ENCODE measurements at regions not wholly inside any gene's neighbourhood (a gene's known extent, or its start where the extent isn't known, plus 50 kb on each side); places are given as distances from the start of the nearest gene placed in this dataset.

DNA sequence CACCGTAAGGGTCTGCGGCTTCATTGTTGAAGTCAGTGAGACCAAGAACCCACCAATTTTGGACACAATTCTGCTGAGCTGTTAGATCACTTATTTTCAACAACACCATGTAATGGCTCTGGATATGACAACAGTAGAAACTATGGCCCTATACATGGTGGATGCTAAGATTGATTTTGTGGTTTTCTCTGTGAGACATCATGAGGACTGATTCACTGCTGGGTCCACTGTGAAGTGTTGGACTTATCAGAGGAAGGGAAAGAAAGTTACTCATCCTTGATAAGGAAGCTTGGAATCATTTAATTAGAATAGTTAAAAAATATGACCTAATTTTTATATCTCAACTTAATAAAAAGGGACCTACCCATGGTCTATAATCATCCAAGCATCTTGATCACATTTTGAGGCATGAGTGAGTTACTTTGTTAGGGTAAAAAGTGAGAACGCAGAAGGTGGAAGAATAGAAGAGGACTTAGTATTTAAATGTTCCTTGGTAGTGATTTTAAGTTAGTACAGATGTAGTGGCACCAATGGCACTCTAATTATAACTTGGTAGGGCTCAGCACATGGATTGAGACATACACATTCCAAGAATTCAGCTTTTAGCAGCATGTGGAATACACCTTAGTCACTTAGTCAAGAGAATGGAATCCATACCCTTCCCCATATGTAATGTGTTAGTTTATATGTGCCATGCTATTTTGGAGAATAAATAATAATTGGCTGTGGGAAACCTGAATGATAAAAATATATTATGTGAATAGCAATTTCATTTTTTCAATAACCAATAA is 123.5 kb upstream of the CD180 start:
- TF ChIP-seq, protein P1, sequence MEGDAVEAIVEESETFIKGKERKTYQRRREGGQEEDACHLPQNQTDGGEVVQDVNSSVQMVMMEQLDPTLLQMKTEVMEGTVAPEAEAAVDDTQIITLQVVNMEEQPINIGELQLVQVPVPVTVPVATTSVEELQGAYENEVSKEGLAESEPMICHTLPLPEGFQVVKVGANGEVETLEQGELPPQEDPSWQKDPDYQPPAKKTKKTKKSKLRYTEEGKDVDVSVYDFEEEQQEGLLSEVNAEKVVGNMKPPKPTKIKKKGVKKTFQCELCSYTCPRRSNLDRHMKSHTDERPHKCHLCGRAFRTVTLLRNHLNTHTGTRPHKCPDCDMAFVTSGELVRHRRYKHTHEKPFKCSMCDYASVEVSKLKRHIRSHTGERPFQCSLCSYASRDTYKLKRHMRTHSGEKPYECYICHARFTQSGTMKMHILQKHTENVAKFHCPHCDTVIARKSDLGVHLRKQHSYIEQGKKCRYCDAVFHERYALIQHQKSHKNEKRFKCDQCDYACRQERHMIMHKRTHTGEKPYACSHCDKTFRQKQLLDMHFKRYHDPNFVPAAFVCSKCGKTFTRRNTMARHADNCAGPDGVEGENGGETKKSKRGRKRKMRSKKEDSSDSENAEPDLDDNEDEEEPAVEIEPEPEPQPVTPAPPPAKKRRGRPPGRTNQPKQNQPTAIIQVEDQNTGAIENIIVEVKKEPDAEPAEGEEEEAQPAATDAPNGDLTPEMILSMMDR (IDR thresholded peaks at IDR 0.05; ENCODE audit: low read depth, low read length, poor library complexity, severe bottlenecking): no peak
- no peak for TF ChIP-seq EZH2phosphoT487 (IDR thresholded peaks at IDR 0.05; ENCODE audit: borderline replicate concordance, low read length)

Measured in DOHH2 (cell line).